Osteoblast (primary cell): ENCODE measurements at regions not wholly inside any gene's neighbourhood (a gene's known extent, or its start where the extent isn't known, plus 50 kb on each side); places are given as distances from the start of the nearest gene placed in this dataset.

Experiments used
- DNase-seq: peaks from one replicate; pipeline ENCODE4 v3.0.0; 2011; ENCODE audit warnings: low spot score, mixed read lengths; ENCODE audit not compliant: insufficient read length; ENCODE audit errors: missing footprints
- H2AFZ ChIP-seq: 2 replicates; pipeline ENCODE4 v1.6.0; 2011; ENCODE audit warnings: mild to moderate bottlenecking, low read length
- H3K27ac ChIP-seq: 2 replicates; pipeline ENCODE4 v1.5.1; 2011; ENCODE audit warnings: mild to moderate bottlenecking, low read depth, low read length, moderate library complexity
- H3K27me3 ChIP-seq: 2 replicates; pipeline ENCODE4 v1.6.0; 2012; ENCODE audit warnings: mild to moderate bottlenecking, control low read depth, inconsistent platforms, low read length, moderate library complexity; ENCODE audit not compliant: insufficient read depth
- H3K36me3 ChIP-seq: 2 replicates; pipeline ENCODE4 v1.5.1; 2011; ENCODE audit warnings: mild to moderate bottlenecking, low read length, control low read depth, moderate library complexity; ENCODE audit not compliant: insufficient read depth
- H3K4me1 ChIP-seq: 2 replicates; pipeline ENCODE4 v1.5.1; 2011; ENCODE audit warnings: mild to moderate bottlenecking, low read length, control low read depth, moderate library complexity; ENCODE audit not compliant: insufficient read depth
- H3K4me2 ChIP-seq: 2 replicates; pipeline ENCODE4 v1.6.0; 2011; ENCODE audit warnings: mild to moderate bottlenecking, low read length; ENCODE audit not compliant: insufficient read depth
- H3K4me3 ChIP-seq: fragments of 200-600 bp; sonication (generic); 3 replicates; pipeline ENCODE4 v1.5.1; 2012; ENCODE audit warnings: mild to moderate bottlenecking, low read length, inconsistent platforms; ENCODE audit not compliant: insufficient read depth
- H3K79me2 ChIP-seq: 2 replicates; pipeline ENCODE4 v1.6.0; 2012; ENCODE audit warnings: mild to moderate bottlenecking, low read length, control low read depth, inconsistent platforms; ENCODE audit not compliant: insufficient read depth
- H3K9me3 ChIP-seq: 2 replicates; pipeline ENCODE4 v1.5.1; 2011; ENCODE audit warnings: low read depth, low read length, control low read depth
- H4K20me1 ChIP-seq: 2 replicates; pipeline ENCODE4 v1.6.0; 2012; ENCODE audit warnings: mild to moderate bottlenecking, low read length, control low read depth; ENCODE audit not compliant: insufficient read depth
- TF ChIP-seq, protein P1 (sequence below): IDR thresholded peaks from 2 replicates; pipeline ENCODE4 v1.5.1; 2011; ENCODE audit warnings: mild to moderate bottlenecking, low read depth, low read length, moderate library complexity; ENCODE audit errors: extremely low read depth

DNA sequence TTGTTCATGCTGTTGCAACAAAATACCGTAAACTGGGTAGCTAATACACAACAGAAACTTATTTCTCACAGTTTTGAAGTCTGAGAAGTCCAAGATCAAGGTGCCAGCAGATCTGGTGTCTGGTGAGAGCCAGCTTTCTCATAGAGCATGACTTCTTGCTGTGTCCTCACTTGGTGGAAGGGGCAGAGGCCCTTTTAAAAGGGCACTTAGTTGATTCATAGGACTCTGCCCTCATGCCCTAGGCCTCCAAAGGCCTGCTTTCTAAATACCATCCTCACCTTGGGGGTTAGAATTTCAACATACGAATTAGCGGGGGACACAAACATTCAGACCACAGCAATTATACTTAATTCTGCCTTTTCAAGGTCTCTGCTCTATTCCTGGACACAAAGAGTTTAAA is 52.3 kb upstream of the FDX1 start:
- H3K4me3 ChIP-seq: no peak overlapping the region
- no peaks in the 10 kb centered on the region for H3K36me3 ChIP-seq
- no peak for DNase-seq
- H3K9me3 ChIP-seq: no peaks in the 10 kb centered on the region
- no peaks in the 10 kb centered on the region for H4K20me1 ChIP-seq
- no peaks in the 10 kb centered on the region for H3K27me3 ChIP-seq
- H3K4me1 ChIP-seq: peaks cover 9% of the 10 kb centered on the region
- no peak overlapping the region for H3K4me2 ChIP-seq
- no peaks in the 10 kb centered on the region for H3K79me2 ChIP-seq
- no peak overlapping the region for H2AFZ ChIP-seq
- H3K27ac ChIP-seq: no peak overlapping the region
- TF ChIP-seq, protein P1, sequence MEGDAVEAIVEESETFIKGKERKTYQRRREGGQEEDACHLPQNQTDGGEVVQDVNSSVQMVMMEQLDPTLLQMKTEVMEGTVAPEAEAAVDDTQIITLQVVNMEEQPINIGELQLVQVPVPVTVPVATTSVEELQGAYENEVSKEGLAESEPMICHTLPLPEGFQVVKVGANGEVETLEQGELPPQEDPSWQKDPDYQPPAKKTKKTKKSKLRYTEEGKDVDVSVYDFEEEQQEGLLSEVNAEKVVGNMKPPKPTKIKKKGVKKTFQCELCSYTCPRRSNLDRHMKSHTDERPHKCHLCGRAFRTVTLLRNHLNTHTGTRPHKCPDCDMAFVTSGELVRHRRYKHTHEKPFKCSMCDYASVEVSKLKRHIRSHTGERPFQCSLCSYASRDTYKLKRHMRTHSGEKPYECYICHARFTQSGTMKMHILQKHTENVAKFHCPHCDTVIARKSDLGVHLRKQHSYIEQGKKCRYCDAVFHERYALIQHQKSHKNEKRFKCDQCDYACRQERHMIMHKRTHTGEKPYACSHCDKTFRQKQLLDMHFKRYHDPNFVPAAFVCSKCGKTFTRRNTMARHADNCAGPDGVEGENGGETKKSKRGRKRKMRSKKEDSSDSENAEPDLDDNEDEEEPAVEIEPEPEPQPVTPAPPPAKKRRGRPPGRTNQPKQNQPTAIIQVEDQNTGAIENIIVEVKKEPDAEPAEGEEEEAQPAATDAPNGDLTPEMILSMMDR: no peak

DNA sequence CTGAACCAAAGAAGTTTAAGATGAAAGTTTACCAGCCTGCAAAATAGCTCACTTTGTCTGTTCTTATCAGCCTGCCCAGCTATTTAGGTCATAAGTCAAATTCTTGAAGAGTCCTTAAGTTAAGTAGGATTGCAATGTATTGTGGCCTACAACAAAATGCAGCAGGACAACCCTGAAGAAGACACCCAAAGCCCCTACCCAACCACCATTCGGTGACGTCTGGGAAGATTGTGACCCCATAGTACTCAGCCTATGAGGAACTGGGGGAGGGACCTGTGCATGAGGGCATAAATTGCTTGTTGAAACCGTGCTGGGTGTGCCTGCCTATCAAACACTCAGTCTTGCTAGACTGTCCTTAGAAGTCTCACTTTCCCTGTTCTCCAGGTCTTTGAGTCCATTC is 50.5 kb upstream of the FDX1 start:
- H4K20me1 ChIP-seq: no peaks in the 10 kb centered on the region
- H3K27ac ChIP-seq: no peak overlapping the region
- no peaks in the 10 kb centered on the region for H3K36me3 ChIP-seq
- DNase-seq: no peak
- peaks cover 2% of the 10 kb centered on the region for H3K4me1 ChIP-seq
- H3K79me2 ChIP-seq: no peaks in the 10 kb centered on the region
- TF ChIP-seq, protein P1: no peak
- H3K27me3 ChIP-seq: no peaks in the 10 kb centered on the region
- no peak overlapping the region for H2AFZ ChIP-seq
- H3K4me3 ChIP-seq: no peak overlapping the region
- no peak overlapping the region for H3K4me2 ChIP-seq
- H3K9me3 ChIP-seq: no peaks in the 10 kb centered on the region

DNA sequence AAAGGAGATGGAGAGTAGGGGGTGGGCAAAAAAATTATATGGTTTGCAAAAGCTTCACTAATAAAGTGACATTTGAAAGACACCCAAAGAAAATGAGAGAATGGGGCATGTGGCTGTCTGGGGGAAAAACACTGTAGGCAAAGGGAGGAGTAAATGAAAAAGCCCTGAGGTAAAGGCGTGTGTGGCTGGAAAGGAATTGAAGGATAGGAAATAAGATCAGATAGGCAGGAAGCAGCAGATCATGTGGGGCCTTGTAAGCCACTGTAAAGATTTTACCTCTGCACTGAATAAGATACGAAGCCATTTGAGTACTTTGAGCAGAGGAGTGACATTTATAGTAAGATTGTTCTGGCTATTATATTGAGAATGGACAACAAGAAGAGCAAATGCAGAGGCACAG is 49.8 kb upstream of the FDX1 start:
- Histone ChIP-seq H4K20me1 (no peaks in the 10 kb centered on the region), H3K79me2 (no peaks in the 10 kb centered on the region), H3K4me3 (no peak overlapping the region), H3K9me3 (no peaks in the 10 kb centered on the region), H3K4me2 (no peak overlapping the region), H3K4me1 (peaks cover 2% of the 10 kb centered on the region), H3K27me3 (no peaks in the 10 kb centered on the region), H2AFZ (no peak overlapping the region), H3K27ac (no peak overlapping the region), H3K36me3 (no peaks in the 10 kb centered on the region)
- no peak for DNase-seq
- TF ChIP-seq, protein P1: no peak
